GM12878 (cell line): ENCODE measurements at regions not wholly inside any gene's neighbourhood (a gene's known extent, or its start where the extent isn't known, plus 50 kb on each side); places are given as distances from the start of the nearest gene placed in this dataset.

ENCODE experiments used
- ATAC-seq: fragments of 200-7000 bp; cut with Tn5 transposase; 3 replicates; pipeline ENCODE4 v1.9.1; 2020; ENCODE audit warnings: mild to moderate bottlenecking, moderate library complexity
- BruUV-seq: library from RNA; stranded (reverse); fragments of 400-500 nt; replicated peaks from 2 replicates; lab custom pipeline; 2021; lab: Mats Ljungman, UMichigan
- CTCF ChIA-PET: fragments of 300-600 bp; sonication (Branson Sonifier 250); formaldehyde crosslinking; extraction: SDS; loops from one replicate; lab custom pipeline; 2021; ENCODE audit warnings: inconsistent platforms; lab: Yijun Ruan, JAX
- POLR2A ChIA-PET: fragments of 350-600 bp; formaldehyde crosslinking; extraction: SDS; loops from one replicate; lab custom pipeline; 2021; ENCODE audit warnings: inconsistent platforms; lab: Charles Lee
- RAD21 ChIA-PET: fragments of 300-600 bp; sonication (Branson Sonifier 250); formaldehyde crosslinking; loops from one replicate; lab custom pipeline; 2023; ENCODE audit warnings: antibody characterized with exemption; ENCODE audit not compliant: unreplicated experiment; lab: Charles Lee
- SMC1A ChIA-PET: fragments of 300-600 bp; sonication (Branson Sonifier 250); formaldehyde crosslinking; loops from one replicate; lab custom pipeline; 2023; ENCODE audit not compliant: unreplicated experiment, uncharacterized antibody; lab: Charles Lee
- DNase-seq: peaks from one replicate; pipeline ENCODE4 v3.0.0-alpha.2; 2011; ENCODE audit warnings: low read depth, low spot score
- FAIRE-seq: peaks from 3 replicates; lab custom pipeline; 2011; peaks lifted over from hg19 to GRCh38; lab: Jason Lieb, UNC
- H2AFZ ChIP-seq: 2 replicates; pipeline ENCODE4 v1.6.0; 2011; ENCODE audit warnings: low read depth, low read length, control low read depth; ENCODE audit not compliant: control insufficient read depth
- H3K27ac ChIP-seq: 2 replicates; pipeline ENCODE4 v1.5.1; 2011; ENCODE audit warnings: control low read depth; ENCODE audit not compliant: control insufficient read depth, insufficient read depth
- H3K27me3 ChIP-seq, 2 experiments: replicated peaks in 1 of 2; 2 replicates each; pipeline versions ENCODE4 v1.6.0 to v1.6.1; 2011; ENCODE audit warnings: low read length in 1 of 2; ENCODE audit not compliant: control insufficient read depth in 2 of 2, insufficient read depth in 2 of 2
- H3K36me3 ChIP-seq, 2 experiments: 2 replicates each; pipeline ENCODE4 v1.5.1; 2011; ENCODE audit warnings: low read length in 1 of 2; ENCODE audit not compliant: control insufficient read depth in 2 of 2, insufficient read depth in 2 of 2
- H3K4me1 ChIP-seq: 2 replicates; pipeline ENCODE4 v1.6.1; 2011; ENCODE audit warnings: mild to moderate bottlenecking, low read length, moderate library complexity, mixed read lengths; ENCODE audit not compliant: control insufficient read depth, insufficient read depth
- H3K4me2 ChIP-seq: 2 replicates; pipeline ENCODE4 v1.6.0; 2011; ENCODE audit warnings: control low read depth; ENCODE audit not compliant: control insufficient read depth, insufficient read depth
- H3K4me3 ChIP-seq: fragments of 200-600 bp; sonication (generic); 2 replicates; pipeline ENCODE4 v1.5.1; 2016
- H3K79me2 ChIP-seq: 2 replicates; pipeline ENCODE4 v1.6.0; 2011; ENCODE audit warnings: low read length; ENCODE audit not compliant: control insufficient read depth, insufficient read depth
- H3K9ac ChIP-seq: 2 replicates; pipeline ENCODE4 v1.8.0; 2011; ENCODE audit warnings: low read length, control low read depth, mixed read lengths; ENCODE audit not compliant: control insufficient read depth, insufficient read depth
- H3K9me3 ChIP-seq: replicated peaks from 3 replicates; pipeline ENCODE4 v1.5.1; 2011; ENCODE audit warnings: mild to moderate bottlenecking, low read length; ENCODE audit not compliant: control insufficient read depth, insufficient read depth
- H4K20me1 ChIP-seq: 2 replicates; pipeline ENCODE4 v1.6.0; 2011; ENCODE audit not compliant: control insufficient read depth, insufficient read depth
- CREB1 ChIP-seq: IDR thresholded peaks from 2 replicates; pipeline ENCODE4 v1.6.1; 2012; ENCODE audit warnings: low read depth, mild to moderate bottlenecking, inconsistent platforms
- GABPA ChIP-seq: IDR thresholded peaks from 2 replicates; pipeline ENCODE4 v1.6.1; 2014; ENCODE audit warnings: antibody characterized with exemption, low read depth, mild to moderate bottlenecking, inconsistent platforms
- NR2C2 ChIP-seq: IDR thresholded peaks from 2 replicates; pipeline ENCODE4 v1.6.1; 2011; ENCODE audit warnings: borderline replicate concordance, low read depth; ENCODE audit not compliant: control insufficient read depth, insufficient read length
- TARDBP ChIP-seq: IDR thresholded peaks from 2 replicates; pipeline ENCODE4 v1.6.1; 2016; ENCODE audit warnings: borderline replicate concordance
- WRNIP1 ChIP-seq: IDR thresholded peaks from 2 replicates; pipeline ENCODE4 v1.6.1; 2011; ENCODE audit warnings: low read depth, low read length, improper control_type of control experiment, borderline replicate concordance
- ZBED1 ChIP-seq: IDR thresholded peaks from 2 replicates; pipeline ENCODE4 v1.6.1; 2016; ENCODE audit warnings: borderline replicate concordance
- ZNF384 ChIP-seq: IDR thresholded peaks from 2 replicates; pipeline ENCODE4 v1.6.1; 2012; ENCODE audit warnings: low read depth, mild to moderate bottlenecking, low read length, improper control_type of control experiment, borderline replicate concordance
- ZZZ3 ChIP-seq: IDR thresholded peaks from 2 replicates; pipeline ENCODE4 v1.6.1; 2011; ENCODE audit warnings: low read depth; ENCODE audit not compliant: control insufficient read depth, insufficient read length
- WGBS: methylation state at CpG from one replicate; pipeline ENCODE4 v1.1.6; 2016; ENCODE audit warnings: low lambda C conversion rate; ENCODE audit not compliant: insufficient replicate concordance, insufficient coverage; ENCODE audit errors: missing lambda C conversion rate; 5-methylcytosine and 5-hydroxymethylcytosine counted together
- in situ Hi-C: fragments of 300-500 bp; cut with MboI; formaldehyde crosslinking; loops from 9 replicates; pipeline ENCODE4 v1.14.3; 2018; ENCODE audit warnings: mixed read lengths
- intact Hi-C: fragments of 100-400 bp; cut with micrococcal nuclease; formaldehyde crosslinking; loops from one replicate; pipeline ENCODE4 v1.14.2; 2022; ENCODE audit not compliant: unreplicated experiment
- TF ChIP-seq, protein P1 (sequence below): fragments of 450-650 bp; formaldehyde crosslinking; IDR thresholded peaks from 2 replicates; pipeline ENCODE4 v1.4.0; 2022; ENCODE audit warnings: mild to moderate bottlenecking, moderate library complexity

GRCh38 chr4:104210420-104210819, 284.3 kb downstream of the CXXC4 start:
- Histone ChIP-seq H3K9me3 (no peaks in the 10 kb centered on the region; the same call in 2 of the 3 replicates), H3K79me2 (no peaks in the 10 kb centered on the region), H3K4me2 (no peak overlapping the region), H3K4me3 (no peak overlapping the region), H3K36me3 (no peaks in the 10 kb centered on the region), H2AFZ (no peak overlapping the region), H4K20me1 (no peaks in the 10 kb centered on the region), H3K9ac (no peak overlapping the region), H3K27me3 (no peaks in the 10 kb centered on the region), H3K4me1 (no peaks in the 10 kb centered on the region), H3K27ac (no peak overlapping the region)
- no TSS peak for BruUV-seq
- FAIRE-seq: no peak
- DNase-seq: no peak
- ChIA-PET CTCF (no interaction called here), SMC1A (interaction anchor here (0.7 kb wide), 1 partner anchor 374 kb away, joined by 3 read pairs; no protein-coding TSS in a partner anchor), POLR2A (no interaction called here), RAD21 (no interaction called here)
- 34% methylated on average over 4 of the region's 4 CpGs for WGBS
- no peak for ATAC-seq
- in situ Hi-C loops: no loop called here
- intact Hi-C loops: no loop called here
- TF ChIP-seq TARDBP (no peak), ZBED1 (no peak), GABPA (no peak), NR2C2 (no peak), ZNF384 (no peak), ZZZ3 (no peak), WRNIP1 (no peak), CREB1 (no peak)
- TF ChIP-seq, protein P1, sequence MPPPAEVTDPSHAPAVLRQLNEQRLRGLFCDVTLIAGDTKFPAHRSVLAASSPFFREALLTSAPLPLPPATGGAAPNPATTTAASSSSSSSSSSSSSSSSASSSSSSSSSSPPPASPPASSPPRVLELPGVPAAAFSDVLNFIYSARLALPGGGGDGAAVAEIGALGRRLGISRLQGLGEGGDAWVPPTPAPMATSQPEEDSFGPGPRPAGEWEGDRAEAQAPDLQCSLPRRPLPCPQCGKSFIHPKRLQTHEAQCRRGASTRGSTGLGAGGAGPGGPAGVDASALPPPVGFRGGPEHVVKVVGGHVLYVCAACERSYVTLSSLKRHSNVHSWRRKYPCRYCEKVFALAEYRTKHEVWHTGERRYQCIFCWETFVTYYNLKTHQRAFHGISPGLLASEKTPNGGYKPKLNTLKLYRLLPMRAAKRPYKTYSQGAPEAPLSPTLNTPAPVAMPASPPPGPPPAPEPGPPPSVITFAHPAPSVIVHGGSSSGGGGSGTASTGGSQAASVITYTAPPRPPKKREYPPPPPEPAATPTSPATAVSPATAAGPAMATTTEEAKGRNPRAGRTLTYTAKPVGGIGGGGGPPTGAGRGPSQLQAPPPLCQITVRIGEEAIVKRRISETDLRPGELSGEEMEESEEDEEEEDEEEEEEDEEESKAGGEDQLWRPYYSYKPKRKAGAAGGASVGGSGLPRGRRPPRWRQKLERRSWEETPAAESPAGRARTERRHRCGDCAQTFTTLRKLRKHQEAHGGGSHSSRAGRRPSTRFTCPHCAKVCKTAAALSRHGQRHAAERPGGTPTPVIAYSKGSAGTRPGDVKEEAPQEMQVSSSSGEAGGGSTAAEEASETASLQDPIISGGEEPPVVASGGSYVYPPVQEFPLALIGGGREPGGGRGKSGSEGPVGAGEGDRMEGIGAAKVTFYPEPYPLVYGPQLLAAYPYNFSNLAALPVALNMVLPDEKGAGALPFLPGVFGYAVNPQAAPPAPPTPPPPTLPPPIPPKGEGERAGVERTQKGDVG (CRISPR knock-in tag): no peak
